OCI-LY3 (cell line): ENCODE measurements at regions not wholly inside any gene's neighbourhood (a gene's known extent, or its start where the extent isn't known, plus 50 kb on each side); places are given as distances from the start of the nearest gene placed in this dataset.

Experiments used
- H2AFZ ChIP-seq: fragments of 200-600, 300-600 bp; shearing (Covaris generic); 2 replicates; pipeline ENCODE4 v1.6.0; 2014; ENCODE audit warnings: antibody characterized with exemption, low read depth, low read length
- H3K27ac ChIP-seq: fragments of 200-600, 300-600 bp; sonication (generic); 2 replicates; pipeline ENCODE4 v1.5.1; 2014; ENCODE audit warnings: mild to moderate bottlenecking, low read length, moderate library complexity, mixed read lengths
- H3K27me3 ChIP-seq: fragments of 200-600, 300-600 bp; sonication (generic); 2 replicates; pipeline ENCODE4 v1.6.1; 2014; ENCODE audit warnings: low read depth, low read length, mixed read lengths
- H3K36me3 ChIP-seq: fragments of 200-600, 300-600 bp; sonication (generic); replicated peaks from 2 replicates; pipeline ENCODE3; 2014; ENCODE audit warnings: low read depth, low read length, mixed read lengths
- H3K4me1 ChIP-seq: fragments of 300-600, 200-600 bp; sonication (generic); 2 replicates; pipeline ENCODE4 v1.6.1; 2014; ENCODE audit warnings: low read length, mixed read lengths
- H3K4me2 ChIP-seq: fragments of 200-600, 300-600 bp; sonication (generic); 2 replicates; pipeline ENCODE4 v1.6.1; 2014; ENCODE audit warnings: low read length, mixed read lengths
- H3K4me3 ChIP-seq: fragments of 300-600, 200-600 bp; sonication (generic); 2 replicates; pipeline ENCODE4 v1.5.1; 2014; ENCODE audit warnings: antibody characterized with exemption, mild to moderate bottlenecking, low read length, moderate library complexity
- H3K79me2 ChIP-seq: fragments of 300-600, 200-600 bp; shearing (Covaris generic); 2 replicates; pipeline ENCODE4 v1.6.1; 2014; ENCODE audit warnings: mild to moderate bottlenecking, low read length, mixed read lengths
- H3K9ac ChIP-seq: fragments of 300-600, 200-600 bp; shearing (Covaris generic); 2 replicates; pipeline ENCODE4 v1.6.0; 2014; ENCODE audit warnings: mild to moderate bottlenecking, low read length, moderate library complexity
- H3K9me3 ChIP-seq: fragments of 200-600, 300-600 bp; shearing (Covaris generic); 2 replicates; pipeline ENCODE4 v1.6.1; 2014; ENCODE audit warnings: low read length, mixed read lengths; ENCODE audit not compliant: insufficient read depth
- H4K20me1 ChIP-seq: fragments of 200-600, 300-600 bp; sonication (generic); 2 replicates; pipeline ENCODE4 v1.6.1; 2016; ENCODE audit warnings: low read length, mixed read lengths; ENCODE audit not compliant: insufficient read depth
- EZH2phosphoT487 ChIP-seq: fragments of 200-600 bp; shearing (Covaris generic); IDR thresholded peaks from 2 replicates; pipeline ENCODE4 v1.6.1; 2018; ENCODE audit warnings: antibody characterized with exemption, mixed run types, low read depth
- TF ChIP-seq, protein P1 (sequence below): fragments of 200-600, 300-600 bp; sonication (generic); IDR thresholded peaks from 2 replicates; pipeline ENCODE4 v1.5.1; 2014; ENCODE audit warnings: antibody characterized with exemption, low read length, low read depth

DNA sequence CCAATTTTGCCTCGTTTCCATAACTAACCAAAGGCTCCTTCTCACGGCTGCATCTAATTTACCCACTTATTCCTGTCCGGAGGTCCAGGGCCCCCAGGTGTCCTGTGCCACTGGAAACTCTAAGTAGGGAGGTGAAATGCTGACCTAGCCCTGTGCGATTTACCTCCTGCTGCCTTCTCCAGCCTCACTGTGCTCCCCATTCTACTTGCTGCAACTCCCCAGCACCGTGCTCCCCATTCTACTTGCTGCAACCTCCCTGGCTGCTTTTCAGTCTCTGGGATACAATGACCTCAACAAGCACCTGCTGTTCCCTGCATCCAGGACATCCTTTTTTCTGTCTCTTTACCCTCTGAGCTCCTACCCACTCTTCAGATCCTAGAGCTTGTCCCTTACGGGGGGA lies 254.7 kb upstream of the PROK2 start:
- H3K36me3 ChIP-seq = no peaks in the 10 kb centered on the region
- TF ChIP-seq, protein P1, sequence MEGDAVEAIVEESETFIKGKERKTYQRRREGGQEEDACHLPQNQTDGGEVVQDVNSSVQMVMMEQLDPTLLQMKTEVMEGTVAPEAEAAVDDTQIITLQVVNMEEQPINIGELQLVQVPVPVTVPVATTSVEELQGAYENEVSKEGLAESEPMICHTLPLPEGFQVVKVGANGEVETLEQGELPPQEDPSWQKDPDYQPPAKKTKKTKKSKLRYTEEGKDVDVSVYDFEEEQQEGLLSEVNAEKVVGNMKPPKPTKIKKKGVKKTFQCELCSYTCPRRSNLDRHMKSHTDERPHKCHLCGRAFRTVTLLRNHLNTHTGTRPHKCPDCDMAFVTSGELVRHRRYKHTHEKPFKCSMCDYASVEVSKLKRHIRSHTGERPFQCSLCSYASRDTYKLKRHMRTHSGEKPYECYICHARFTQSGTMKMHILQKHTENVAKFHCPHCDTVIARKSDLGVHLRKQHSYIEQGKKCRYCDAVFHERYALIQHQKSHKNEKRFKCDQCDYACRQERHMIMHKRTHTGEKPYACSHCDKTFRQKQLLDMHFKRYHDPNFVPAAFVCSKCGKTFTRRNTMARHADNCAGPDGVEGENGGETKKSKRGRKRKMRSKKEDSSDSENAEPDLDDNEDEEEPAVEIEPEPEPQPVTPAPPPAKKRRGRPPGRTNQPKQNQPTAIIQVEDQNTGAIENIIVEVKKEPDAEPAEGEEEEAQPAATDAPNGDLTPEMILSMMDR = no peak
- no peak for TF ChIP-seq EZH2phosphoT487
- H4K20me1 ChIP-seq = peaks cover 6% of the 10 kb centered on the region; the same call in 1 of the 2 replicates
- no peak overlapping the region for H2AFZ ChIP-seq
- no peak overlapping the region for H3K4me2 ChIP-seq
- H3K27me3 ChIP-seq = peaks cover 70% of the 10 kb centered on the region
- no peaks in the 10 kb centered on the region for H3K79me2 ChIP-seq
- peaks cover 9% of the 10 kb centered on the region for H3K4me1 ChIP-seq
- H3K27ac ChIP-seq = no peak overlapping the region
- no peak overlapping the region for H3K9ac ChIP-seq
- H3K4me3 ChIP-seq = no peak overlapping the region
- H3K9me3 ChIP-seq = no peaks in the 10 kb centered on the region

DNA sequence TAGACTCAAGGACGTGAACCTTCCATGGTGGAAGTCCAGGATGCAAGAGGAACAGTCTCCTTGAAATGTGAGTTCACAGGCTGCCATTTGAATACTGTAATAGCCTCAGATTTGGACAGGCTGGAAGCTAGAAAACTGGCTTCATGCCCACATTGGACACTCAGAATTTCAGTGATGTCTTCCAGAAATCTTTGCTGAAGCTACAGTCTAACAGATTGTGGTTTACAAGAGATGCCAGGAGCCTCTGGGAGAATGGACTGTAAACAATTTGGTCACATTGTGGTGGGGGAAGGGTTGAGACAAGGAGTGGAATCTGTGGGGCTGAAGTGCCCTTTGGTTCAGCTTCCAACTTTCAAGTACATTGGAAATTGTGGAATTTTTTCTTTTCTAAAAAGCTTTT lies 252.0 kb upstream of the PROK2 start:
- Histone ChIP-seq H3K4me1 (no peaks in the 10 kb centered on the region), H3K9me3 (no peaks in the 10 kb centered on the region), H3K4me3 (no peak overlapping the region), H3K4me2 (no peak overlapping the region), H3K9ac (no peak overlapping the region), H3K36me3 (no peaks in the 10 kb centered on the region), H3K27ac (no peak overlapping the region), H4K20me1 (peaks cover 6% of the 10 kb centered on the region; the same call in 1 of the 2 replicates), H3K79me2 (no peaks in the 10 kb centered on the region), H3K27me3 (peaks cover 70% of the 10 kb centered on the region), H2AFZ (no peak overlapping the region)
- TF ChIP-seq, protein P1 = no peak
- TF ChIP-seq EZH2phosphoT487 = no peak

DNA sequence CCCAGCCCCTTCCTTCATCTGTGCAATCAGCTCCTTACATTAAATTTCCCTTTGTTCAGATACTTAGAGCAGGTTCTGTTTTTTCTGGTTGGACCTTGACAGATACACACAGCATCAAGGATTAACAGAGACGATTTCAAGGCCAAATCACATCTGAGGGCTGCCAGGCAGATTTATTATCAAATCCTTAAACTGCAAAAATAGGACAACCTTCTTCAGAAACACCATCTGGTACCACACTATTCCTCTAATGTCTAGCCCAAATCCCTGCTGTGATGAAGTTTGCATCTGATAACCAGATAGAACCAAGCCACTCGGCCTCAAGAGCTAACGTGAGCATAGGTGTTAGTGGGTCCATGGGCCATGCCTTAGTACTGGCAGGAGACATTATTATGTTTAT lies 250.7 kb upstream of the PROK2 start:
- Histone ChIP-seq H3K79me2 (no peaks in the 10 kb centered on the region), H3K36me3 (no peaks in the 10 kb centered on the region), H2AFZ (no peak overlapping the region), H3K27ac (no peak overlapping the region), H3K4me1 (no peaks in the 10 kb centered on the region), H4K20me1 (no peaks in the 10 kb centered on the region), H3K4me2 (no peak overlapping the region), H3K4me3 (no peak overlapping the region), H3K9ac (no peak overlapping the region), H3K9me3 (no peaks in the 10 kb centered on the region), H3K27me3 (peaks cover 60% of the 10 kb centered on the region)
- TF ChIP-seq EZH2phosphoT487 = no peak
- TF ChIP-seq, protein P1 = no peak

DNA sequence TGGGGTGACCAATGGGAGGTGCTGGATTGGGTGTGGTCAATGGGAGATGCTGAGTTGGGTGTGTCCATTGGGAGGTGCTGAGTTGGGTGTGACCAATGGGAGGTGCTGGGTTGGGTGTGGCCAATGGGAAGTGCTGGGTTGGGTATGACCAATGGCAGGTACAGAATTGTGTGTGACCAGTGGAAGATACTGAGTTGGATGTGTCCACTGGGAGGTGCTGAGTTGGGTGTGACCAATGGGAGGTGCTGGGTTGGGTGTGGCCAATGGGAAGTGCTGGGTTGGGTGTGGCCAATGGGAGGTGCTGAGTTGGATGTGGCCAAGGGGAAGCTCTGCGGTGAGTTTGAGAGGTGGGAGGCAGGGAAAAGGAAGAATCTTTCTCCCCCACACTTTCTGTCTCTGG lies 250.0 kb upstream of the PROK2 start:
- no peaks in the 10 kb centered on the region for H3K79me2 ChIP-seq
- H3K9ac ChIP-seq = no peak overlapping the region
- no peak overlapping the region for H3K27ac ChIP-seq
- H4K20me1 ChIP-seq = no peaks in the 10 kb centered on the region
- no peaks in the 10 kb centered on the region for H3K36me3 ChIP-seq
- peaks cover 54% of the 10 kb centered on the region for H3K27me3 ChIP-seq
- no peak overlapping the region for H2AFZ ChIP-seq
- H3K9me3 ChIP-seq = no peaks in the 10 kb centered on the region
- H3K4me2 ChIP-seq = no peak overlapping the region
- TF ChIP-seq, protein P1 = no peak
- no peak for TF ChIP-seq EZH2phosphoT487
- H3K4me3 ChIP-seq = no peak overlapping the region
- no peaks in the 10 kb centered on the region for H3K4me1 ChIP-seq
